GM18867 (cell line): ENCODE measurements at regions not wholly inside any gene's neighbourhood (a gene's known extent, or its start where the extent isn't known, plus 50 kb on each side); places are given as distances from the start of the nearest gene placed in this dataset.
A peak's percentile ranks its signal among the peaks of the same experiment; 100 is the strongest.
"Not testable (repeated sequence)": the region's sequence is repeated elsewhere in the genome, so short reads cannot be mapped to it uniquely, and the experiment has no call there.

Experiments
- ATAC-seq: cut with Tn5 transposase; IDR thresholded peaks from one replicate; pipeline ENCODE4 v1.9.1; 2021; ENCODE audit warnings: mild to moderate bottlenecking, moderate library complexity; ENCODE audit not compliant: unreplicated experiment

GRCh38 chr11:16605894-16606783 lies 132.3 kb upstream of the C11orf58 start:
- ATAC-seq = peak; percentile 97

GRCh38 chr11:16605389-16605893 lies 133.0 kb upstream of the C11orf58 start:
- peak; percentile 3 for ATAC-seq

DNA sequence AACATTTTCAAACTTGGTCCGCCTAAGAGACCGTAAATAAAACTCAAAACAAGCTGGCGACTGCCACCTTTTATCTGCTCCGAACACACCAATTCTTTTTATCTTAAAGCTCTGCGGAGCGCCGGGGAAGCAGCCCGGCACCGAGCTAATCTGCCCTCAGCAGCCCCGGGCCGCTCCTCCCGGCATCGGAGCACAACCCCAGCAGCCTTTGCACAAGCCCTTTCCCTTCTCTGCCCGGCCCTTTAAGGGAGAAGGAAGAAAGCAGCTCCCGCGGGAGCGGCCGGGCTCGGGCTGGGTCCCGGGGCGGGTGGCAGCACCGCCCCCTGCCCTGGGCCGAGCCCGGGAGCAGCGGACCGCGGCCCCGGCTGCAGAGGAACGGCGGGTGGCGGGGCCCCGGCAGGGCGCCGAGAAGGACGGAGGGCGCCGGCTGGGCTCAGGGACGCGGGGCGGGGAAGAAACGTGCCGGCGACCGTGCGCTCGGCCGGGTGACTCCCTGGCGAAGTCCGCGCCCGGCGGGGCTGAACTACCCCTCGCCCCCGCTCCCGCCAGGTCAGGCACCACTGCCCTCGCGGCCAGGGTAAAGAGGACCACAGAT lies 133.6 kb upstream of the C11orf58 start:
- ATAC-seq = no peak

DNA sequence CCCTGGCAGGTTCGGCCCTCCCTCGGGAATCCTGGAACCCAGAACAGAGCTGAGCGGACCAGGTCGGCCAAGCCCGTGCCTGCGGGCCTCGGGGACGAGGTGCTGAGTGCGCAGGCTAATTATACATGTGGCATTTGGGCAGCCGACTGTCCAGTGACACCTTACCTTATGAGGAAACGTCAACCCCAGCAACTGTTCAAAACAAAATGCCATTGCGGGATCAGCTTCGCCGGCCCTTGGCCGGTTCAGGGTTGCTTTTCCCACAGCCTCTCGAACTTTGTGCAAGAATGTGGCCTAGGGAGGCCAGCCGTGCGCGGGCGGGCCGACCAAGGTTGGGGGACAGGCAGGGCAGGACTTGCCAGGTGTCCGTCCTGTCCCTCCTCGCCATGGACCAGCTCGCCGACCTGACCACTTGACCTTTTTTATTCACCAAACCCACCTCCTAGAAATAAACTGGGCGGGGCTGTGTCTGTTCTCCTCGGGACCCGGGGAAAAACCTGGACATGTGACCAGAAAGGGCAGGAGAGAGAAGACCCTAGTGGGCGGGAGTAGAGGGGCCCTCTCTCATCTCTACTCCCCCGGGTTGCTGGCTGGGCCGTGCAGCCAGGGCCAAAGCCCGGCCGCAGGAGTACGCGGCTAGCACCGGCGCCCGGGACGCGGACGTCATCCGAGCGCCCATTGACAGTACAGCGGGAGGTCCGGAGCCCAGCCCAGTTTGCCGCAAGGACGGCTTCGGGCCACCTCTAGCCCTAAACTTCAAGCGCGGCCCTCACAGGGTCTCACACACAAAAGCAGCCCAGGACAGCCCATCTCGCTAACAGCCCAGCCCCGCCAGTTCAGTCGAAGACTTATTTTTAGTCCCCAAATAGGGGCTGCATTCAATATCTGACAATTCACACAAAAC lies 134.3 kb upstream of the C11orf58 start:
- ATAC-seq = no peak

DNA sequence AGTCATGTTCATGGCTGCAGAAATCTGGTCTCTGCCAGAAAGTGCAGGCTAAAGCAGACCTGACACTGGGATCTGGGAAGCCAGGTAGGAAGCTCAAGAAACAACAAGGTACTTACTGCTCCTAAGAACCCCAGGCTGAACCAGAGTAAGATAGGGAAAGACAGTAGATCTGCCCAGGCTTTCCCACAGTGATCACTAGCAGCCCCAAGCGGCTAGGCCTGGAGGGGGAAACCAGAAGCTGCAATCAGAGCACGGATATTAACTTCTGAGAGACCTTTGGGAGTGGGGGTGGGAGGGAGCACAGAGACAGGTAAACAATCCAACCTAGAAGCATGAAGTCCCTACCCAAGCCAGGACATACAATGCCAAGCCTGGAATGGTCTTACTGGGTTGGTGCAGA lies 135.2 kb upstream of the C11orf58 start:
- ATAC-seq = no peak

DNA sequence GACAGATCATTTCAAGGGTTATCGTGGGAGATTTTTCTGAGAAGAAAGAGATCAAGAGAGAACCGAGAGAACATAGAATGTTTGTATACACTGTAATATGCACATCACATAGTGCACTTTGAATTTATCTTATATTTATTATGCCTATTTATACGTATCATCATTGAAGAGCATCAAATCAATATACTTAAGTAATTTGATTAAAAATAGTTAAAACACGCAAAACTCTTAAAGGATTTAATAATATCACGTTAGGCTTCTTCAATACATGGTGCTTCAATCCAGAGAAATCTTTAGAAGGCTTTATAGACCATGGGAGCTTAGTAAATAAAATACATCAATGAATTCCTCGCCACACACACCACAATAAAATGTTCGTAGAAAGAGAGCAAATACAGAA lies 139.5 kb upstream of the C11orf58 start:
- no peak for ATAC-seq

- no peak for ATAC-seq
Measured at GRCh38 chr11:16598032-16598431, 140.4 kb upstream of the C11orf58 start.

DNA sequence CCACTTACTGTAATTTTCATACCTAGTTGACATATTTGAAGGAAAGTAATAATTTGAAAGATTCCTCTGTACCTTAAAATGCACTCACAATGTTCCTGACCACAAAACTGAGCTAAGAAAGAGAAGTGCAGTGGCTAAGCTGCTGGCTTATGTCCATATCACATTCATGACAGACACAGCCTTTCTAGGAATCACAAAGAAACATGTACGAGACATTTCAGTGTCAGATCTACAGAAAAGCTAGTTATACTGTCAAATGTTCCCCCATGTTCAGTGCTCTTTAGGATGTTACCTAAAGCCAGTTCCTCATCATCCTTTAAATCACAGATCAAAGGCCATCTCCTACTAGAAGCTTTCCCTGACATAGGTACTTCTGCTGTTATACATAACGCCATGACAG lies 142.2 kb upstream of the C11orf58 start:
- no peak for ATAC-seq

DNA sequence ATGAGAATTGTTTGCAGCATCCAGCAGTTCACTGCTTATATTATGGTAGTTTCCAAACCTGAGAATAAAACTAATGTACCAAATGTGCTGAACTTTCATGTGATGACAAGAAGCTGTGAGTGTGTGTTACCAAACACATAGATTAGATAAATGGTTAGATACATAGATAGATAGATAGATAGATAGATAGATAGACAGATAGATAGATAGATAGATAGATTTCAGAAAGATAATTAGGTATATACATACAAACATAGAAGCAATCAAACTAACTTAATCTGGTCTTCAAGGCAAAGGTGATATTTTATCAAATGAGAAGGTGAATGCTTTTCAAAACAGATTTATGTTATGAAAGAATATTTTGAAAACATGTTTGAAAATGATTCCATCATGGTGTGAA lies 147.3 kb upstream of the C11orf58 start:
- ATAC-seq = no peak

- no peak for ATAC-seq
Measured at GRCh38 chr11:16587670-16588069, 150.8 kb upstream of the C11orf58 start.

GRCh38 chr11:16584569-16584968 lies 153.9 kb upstream of the C11orf58 start:
- ATAC-seq = no peak

DNA sequence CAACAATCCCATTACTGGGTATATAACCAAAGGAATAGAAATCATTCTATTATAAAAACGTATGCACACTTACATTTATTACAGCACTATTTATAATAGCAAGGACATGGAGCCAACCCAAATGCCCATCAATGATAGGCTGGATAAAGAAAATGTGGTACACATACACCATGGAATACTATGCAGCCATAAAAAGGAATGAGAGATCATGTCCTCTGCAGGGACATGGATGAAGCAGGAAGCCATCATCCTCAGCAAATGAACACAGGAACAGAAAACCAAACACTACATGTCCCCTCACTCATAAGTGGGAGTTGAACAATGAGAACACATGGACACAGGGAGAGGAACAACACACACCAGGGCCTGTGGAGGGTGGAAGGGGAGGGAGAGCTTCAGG lies 157.4 kb upstream of the C11orf58 start:
- not testable (repeated sequence) for ATAC-seq

DNA sequence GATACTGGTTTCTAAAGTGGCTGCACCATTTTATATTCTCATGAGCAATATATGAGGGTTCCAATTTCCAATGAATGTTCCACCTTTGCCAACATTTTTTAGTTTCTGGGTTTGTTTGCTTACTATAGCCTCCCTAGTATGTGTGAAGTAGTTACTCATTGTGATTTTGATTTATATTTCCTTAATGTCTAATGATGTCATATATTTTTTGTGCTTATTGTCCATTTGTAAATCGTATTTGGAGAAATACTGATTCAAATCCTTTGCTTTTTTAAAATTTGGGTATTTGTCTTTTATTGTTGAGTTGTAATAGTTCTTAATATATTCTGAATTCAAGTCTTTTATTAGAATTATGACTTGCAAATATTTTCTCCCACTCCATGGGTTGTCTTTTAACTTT lies 161.0 kb upstream of the C11orf58 start:
- ATAC-seq = no peak

GRCh38 chr11:16574889-16575288 lies 163.6 kb upstream of the C11orf58 start:
- ATAC-seq = not testable (repeated sequence)

- no peak for ATAC-seq
Measured at GRCh38 chr11:16572945-16573344, 165.5 kb upstream of the C11orf58 start.

- ATAC-seq = no peak
Measured at GRCh38 chr11:16561150-16561549, 177.3 kb upstream of the C11orf58 start.

DNA sequence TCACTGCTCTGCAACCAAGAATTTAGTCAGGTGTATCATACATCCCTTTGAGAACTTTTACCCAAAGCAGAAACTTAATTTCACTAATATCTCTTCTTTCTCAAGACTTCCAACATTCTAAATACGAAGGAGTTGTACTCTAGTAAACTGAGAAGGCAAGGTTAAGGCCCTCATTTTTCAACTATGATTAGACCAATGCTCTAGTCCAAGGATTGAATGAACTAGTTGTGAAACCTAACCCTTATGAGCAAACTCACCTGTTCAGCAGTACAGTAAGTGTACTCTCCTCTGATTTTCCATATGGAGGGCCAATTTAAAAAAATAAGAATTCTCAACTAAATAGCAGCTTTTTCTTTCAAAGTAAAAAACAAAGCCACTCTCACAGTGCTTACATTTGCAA lies 180.0 kb upstream of the C11orf58 start:
- ATAC-seq = no peak

- ATAC-seq = no peak
Measured at GRCh38 chr11:16555956-16556355, 182.5 kb upstream of the C11orf58 start.

DNA sequence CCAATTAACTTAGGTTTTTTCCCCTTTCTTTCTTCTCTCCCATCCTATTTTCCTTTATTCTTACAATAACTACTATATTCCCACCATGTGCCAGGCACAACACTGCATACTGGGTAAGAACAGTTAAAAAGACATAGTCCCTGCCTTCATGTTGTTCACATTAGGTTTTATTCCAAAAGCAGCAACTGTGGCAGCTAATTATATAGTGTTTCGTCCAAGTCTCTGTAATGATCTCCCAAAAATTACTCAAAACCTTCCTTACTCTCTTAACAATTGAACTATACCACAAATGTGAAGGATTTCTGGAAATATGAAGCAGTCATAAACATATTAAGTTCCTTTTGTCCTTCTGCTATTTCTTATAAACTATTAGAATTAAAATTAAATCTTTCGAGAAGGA lies 184.1 kb upstream of the C11orf58 start:
- ATAC-seq = no peak

DNA sequence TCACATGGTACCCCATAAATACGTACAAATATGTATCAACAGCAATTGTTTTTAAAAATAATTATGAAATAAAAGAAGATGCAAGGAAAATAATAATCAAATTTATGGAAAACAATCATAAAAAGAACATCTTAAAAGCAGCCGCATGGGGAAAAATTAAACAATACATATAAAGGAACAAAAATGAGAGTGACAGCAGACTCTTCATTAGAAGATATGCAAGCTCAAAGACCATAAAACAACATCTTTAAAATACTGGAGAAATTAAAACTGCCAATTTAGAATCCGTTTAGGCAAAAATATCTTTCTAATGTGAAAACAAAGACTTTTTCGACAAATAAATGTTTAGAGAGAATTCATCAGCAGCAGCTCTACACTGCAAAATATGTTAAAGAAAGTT lies 190.6 kb upstream of the C11orf58 start:
- ATAC-seq = no peak

DNA sequence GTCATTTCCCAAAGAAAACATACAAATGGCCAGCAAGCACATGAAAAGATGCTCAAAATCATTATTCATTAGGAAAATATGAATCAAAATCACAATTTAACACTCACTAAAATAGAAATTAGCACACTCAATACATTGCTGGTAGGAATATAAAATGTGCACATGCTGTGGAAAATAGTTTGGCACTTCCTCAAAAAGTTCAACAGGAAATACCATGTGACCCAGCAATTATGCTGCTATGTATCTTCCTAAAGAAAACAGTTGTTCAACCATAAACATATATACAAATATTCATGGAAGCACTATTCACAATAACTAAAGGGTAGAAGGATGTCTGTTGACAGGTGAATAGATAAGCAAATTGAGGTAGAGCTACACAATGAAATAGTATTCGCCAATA lies 187.3 kb upstream of the SOX6 start:
- ATAC-seq = no peak
